ENCODE measurements at regions not wholly inside any gene's neighbourhood (a gene's known extent, or its start where the extent isn't known, plus 50 kb on each side); places are given as distances from the start of the nearest gene placed in this dataset.
"Not testable (repeated sequence)": the region's sequence is repeated elsewhere in the genome, so short reads cannot be mapped to it uniquely, and the experiment has no call there.

- no peak for DNase-seq
Measured at GRCh38 chr3:194189243-194189791, 53.4 kb downstream of the HES1 start.

- not testable (repeated sequence) for DNase-seq
Measured at GRCh38 chr3:194191850-194192249, 55.9 kb downstream of the HES1 start.

DNA sequence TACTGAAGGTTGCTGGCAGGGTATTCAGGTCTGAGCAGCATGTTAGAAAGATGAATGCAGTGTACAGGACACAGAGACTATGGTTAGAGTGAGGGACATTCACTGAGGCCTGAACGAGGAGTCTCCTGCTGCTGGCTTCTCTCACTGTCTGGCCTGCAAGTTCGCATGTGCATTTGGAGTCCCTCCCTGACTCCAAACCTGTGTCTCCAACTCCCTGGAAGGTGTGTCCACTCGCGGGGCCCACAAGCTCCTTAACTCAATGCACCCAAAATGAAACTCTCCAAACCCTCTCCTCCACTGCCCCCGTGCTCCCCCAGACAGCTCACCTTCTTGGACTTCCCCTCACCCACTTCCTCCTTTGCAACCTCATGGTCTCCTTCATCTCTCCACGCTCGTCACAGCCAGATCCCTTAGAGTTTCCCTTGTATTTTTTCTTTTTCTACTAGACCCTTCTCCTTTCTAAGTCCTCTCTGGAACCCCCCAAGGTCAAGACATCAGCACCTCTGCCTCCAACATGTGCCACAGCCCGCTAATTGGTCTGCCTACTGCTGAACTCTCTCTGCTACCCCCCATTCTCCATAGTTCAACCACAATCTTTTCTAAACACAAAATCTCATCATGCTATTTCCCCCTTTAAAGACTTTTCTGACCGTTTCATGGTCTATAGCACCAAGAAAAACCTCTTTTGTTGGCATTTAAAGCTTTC, 58.3 kb downstream of the HES1 start:
- no peak for DNase-seq

DNA sequence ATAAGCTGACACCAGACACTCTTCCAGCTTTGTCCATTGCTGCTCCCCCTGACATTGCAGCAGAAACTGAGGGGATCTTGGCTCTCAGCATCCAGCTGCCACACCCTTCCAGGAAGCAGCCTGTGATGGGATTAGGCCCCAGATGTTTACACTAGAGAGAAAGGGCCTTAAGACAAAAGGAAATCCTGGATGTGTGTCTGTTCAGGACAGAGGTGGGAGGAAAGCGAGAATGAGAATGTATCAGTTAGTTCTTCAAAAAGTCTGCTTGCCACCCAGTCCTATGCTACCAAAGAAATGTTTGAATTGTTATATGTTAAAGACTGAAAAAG, 58.8 kb downstream of the HES1 start:
- no peak for DNase-seq

GRCh38 chr3:194195611-194196010, 59.7 kb downstream of the HES1 start:
- no peak for DNase-seq

DNA sequence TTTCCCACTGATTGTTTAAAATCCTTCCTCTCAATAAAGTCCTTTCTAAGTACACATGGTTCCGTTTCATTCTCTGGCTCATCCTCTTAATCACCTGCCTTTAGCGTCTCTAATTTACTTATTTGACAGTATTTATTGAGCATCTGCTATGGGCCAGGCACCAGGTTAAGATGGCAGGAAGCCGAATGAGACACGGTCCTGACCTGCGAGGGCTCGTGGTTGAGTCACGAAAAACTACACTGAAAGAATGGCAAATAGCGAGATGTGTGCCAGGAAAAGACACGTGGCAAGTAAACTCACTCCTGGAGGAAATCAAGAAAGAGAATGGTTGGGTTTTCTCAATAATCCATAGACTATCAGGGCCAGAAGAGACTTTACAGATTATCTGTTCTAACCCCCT, 60.9 kb downstream of the HES1 start:
- DNase-seq = no peak

- DNase-seq = no peak
Measured at GRCh38 chr3:194197396-194197960, 61.5 kb downstream of the HES1 start.

DNA sequence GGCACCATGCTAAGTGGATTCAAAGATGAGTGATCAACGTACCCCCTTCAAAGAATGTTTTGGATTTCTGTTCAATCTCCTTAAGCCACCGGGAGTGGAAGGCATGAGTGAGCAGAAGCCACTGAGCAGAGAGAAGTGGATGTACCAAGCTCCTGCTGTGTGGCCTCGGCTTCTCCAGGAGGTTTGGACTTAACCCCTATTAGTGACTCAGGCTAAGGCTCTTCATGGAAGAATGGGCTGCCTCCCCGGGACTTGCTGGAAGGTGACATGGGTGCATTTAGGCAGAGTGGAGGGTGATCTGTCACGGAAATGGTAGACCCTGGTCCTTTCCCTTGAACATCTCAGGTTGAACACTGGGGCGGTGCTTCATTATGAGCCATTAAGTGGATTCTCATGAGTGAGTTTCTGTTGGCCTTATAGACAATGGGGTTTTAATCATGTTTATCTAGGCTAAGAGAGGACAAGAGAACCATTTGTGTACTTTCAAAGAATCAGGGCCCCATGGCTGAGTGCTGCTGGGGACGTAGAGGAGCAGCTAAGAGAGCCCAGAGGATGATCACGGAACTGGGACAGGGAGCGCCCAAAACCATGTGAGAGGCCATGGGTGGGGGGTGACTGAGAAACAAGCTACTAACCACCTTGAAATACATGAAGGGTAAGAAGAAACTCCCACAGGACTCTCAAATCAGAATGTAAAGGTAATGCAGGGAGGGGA, 62.2 kb downstream of the HES1 start:
- no peak for DNase-seq

GRCh38 chr3:194198938-194199337, 63.0 kb downstream of the HES1 start:
- no peak for DNase-seq

DNA sequence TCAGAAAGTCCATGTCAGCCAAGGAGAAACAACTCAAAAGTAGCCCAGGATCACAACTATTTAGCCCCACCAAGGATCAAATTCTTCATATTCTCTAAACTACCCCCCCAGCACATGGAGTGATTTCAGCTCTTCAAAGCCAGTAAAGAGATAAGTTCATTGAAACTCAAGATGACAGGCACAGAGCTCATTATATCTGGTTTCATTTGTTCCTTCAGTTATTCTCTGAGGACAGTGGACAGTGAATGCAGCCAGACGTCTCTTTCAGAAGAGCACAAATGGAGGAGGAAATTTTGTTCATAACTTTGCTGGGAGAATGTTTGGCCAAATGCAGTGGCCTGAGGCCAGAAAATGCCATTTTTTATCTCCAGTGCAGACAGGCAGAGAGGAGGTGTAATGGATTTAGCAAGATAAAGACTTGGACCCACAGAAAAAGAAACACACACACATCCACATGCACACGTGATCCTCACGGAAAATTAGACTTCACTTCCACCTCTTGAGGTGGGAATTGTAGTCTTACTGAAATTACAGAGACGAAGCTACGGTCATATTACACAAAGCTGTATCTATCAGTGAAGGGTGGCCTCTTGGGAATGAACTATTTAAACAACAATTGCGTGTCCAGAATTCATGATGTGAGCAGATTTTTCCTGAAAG, 64.6 kb downstream of the HES1 start:
- DNase-seq = no peak

DNA sequence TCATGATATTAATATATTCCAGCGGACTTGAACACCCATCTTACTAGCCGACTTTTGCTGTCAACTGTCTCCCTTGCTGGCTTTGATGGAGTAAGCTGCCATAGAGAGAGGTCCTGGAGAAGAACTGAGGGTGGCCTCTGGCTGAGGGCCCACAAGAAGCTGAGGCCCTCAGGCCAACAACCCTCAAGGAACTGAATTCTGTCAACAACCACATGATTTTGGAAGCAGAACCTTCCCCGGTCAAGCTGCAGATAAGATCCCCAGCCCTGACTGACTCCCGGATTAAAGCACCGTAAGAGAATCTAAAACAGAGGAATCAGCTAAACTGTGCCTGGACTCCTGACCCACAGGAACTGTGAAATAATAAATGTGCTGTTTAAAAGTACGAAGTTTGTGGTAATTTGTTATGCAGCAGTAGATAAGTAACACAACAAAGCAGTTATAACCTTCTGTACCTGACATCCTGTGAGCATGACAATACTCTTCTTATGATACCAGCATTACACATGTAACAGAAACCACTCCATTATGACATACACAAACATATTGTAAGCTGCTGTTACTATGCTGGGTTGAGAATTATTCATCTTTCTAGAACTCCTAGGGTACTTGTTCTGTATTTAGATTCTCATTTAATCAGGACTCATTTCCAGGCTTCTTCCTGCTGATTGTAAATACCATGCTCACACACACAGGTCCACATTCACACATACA, 66.2 kb downstream of the HES1 start:
- DNase-seq = no peak

DNA sequence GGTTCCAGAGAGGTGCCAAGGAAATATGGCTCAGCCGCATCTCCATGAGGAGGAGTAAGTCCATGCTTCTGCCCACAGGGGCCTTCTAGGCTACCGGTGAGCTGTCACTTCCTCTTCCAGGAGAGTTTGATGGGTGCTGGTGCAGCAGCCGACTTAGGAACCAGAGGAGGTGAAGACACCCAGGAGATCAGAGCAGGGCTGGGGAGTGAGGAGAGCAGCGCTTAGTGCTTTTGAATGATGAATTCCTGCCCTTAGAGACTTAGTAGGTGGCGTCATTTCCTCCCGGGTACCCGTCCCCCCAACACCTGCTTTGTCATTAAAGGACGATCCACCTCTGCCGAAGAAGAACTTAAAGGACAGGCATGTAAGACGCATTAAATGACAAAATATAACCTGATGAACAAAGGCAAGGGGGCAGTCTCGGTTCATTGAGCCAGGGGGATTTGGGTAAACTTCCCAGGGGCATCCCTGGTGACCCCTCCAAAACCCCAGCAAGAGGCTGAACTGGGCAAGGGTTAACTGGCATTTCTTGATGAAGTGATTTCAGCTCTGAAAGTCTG, 67.6 kb downstream of the HES1 start:
- peak; percentile 8 to 44 for DNase-seq

- DNase-seq = peak; percentile 16 to 27
Measured at GRCh38 chr3:194204042-194204987, 68.4 kb downstream of the HES1 start.

GRCh38 chr3:194205675-194206133, 69.8 kb downstream of the HES1 start:
- DNase-seq = peak in 1 of 2 experiments; percentile 11

DNA sequence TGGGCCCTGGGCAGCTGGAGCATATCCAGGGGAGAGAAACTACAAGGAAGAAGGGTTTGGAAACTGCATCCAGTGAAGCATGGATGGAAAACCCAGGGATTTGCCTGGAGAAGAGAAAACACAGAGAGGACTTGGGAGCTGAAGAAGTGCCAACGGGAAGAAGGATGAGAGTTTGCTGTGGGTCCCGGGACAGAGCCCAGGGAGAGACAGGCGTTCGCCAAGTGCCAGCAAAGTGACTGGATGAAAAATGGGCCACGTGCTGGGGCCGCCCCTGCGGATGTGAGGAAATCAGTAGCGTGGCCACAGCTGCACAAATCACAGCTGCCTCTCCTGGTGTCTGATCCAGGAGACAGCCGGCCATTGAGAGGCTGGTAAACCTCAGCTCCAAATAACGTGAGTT, 70.4 kb downstream of the HES1 start:
- no peak for DNase-seq

DNA sequence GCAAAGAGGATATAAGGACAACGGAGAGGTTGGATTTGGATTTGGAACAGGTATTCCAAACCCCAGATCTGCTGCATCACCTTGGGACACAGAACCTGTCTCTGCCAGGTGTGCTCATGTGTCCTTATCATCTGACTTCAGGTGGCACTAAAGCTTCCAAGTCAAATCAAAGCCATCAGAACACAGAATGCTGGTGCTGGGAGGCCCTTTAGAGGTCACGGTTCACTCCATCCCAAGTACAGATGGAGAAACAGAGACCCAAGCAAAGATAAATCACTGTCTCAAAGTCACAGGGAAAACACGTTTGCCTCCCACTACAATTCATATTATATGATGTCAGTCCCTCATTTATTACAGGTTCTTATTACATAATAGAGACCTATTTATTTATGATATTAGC, 72.8 kb downstream of the HES1 start:
- no peak for DNase-seq

DNA sequence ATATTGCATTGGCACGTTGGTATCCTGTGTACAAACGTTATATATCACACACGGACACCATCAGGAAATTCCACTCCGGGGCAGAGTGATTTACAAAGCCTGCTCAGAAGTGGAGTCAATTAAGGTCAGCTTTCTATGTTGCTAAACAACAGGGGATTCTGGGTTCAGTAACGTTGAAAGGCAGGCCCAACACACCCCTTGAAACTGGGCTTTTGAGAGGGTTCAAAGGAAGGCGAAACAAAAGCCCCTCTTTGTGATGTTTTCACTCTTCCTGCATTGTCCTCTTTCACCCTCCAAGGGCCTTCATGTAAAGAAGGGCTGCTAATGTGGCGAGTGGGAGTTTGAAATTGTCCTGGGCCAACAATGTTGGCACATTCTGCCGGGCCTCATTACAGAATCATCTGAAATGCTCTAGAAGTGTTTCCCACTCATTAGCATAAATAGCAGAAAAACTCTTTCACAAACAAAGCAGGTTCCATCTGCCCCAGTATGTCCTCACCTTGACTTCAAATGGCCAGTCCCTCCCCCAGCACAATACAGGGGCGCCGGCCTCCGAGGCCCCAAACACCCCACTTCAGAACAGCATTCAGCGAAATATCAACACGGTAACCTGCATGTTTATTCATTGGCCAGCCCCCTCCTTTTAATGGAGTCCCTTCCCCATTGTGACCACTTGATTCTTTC, 76.4 kb downstream of the HES1 start:
- no peak for DNase-seq

DNA sequence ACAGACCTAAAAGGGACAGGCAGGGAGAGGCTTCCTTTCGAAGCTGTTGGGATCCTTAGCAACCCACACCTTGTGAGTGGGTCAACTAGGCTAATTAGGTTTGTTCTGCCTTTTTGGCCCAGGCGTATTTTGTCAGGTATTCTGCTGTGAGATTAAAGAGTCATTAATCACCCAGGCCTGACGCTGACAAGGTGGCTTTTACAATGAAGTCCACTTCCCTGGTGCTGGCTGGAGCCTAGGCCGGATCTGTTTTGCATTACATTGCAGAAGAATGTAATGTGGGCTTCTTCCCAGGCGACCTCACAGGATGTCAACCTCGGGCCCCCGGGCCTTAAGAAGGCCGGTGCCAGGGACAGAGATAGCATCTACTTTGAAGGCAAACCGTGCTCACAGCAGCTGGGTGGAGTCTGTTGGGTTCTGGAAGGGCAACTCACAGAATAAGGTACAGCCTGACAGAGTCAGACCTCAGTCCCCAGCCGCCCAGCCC, 76.9 kb downstream of the HES1 start:
- DNase-seq = no peak

GRCh38 chr3:194215392-194215791, 79.4 kb downstream of the HES1 start:
- DNase-seq = no peak

DNA sequence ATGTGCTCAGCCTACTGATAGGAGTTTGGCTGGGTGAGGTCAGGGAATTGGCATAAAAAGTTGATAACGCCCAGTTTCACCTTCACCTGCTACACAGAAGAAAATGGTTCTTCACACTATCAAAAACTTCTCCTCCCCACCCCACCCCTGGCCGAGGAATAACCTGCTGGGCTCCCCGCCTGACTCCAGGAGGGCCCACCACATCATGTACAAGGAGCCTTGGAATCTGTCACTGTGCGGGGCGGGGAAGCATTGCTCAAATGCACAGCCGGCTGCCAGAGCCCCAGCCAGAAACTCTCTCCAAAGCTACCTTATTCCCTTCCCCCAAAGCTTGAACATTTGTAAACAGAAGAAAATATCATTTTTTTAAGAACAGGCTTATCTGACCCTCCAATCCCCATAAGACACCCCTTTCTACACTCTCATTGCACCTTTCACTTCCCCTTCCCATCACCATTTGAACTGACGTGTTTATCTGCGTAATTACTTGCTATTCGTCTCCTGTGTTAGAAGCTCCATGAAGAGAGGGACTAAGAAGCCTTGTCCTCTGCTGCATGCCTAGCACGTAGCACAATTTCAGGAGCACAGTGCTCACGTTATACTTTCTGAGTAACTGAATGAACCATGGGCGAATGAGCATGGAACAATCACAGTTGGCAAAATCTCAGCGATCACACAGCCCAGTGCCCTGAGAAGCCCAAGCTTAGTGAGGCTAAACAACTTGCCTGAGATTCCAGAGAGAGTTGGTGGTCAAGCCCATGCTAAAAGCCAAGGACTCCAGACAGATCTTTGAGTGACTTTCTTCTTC, 82.9 kb downstream of the HES1 start:
- no peak for DNase-seq

All from stimulated activated CD4-positive, alpha-beta T cell treated with anti-CD3 and anti-CD28 coated beads, Interleukin-4, amount 100 ng/mL, for 4 hours (primary cell).